Esophagus muscularis mucosa (tissue), 4 donors: ENCODE measurements at regions not wholly inside any gene's neighbourhood (a gene's known extent, or its start where the extent isn't known, plus 50 kb on each side); places are given as distances from the start of the nearest gene placed in this dataset.
"Not testable (repeated sequence)": the region's sequence is repeated elsewhere in the genome, so short reads cannot be mapped to it uniquely, and the experiment has no call there.

Source experiments
- DNase-seq: peaks from one replicate; pipeline ENCODE4 v3.0.0-alpha.2; 2017; ENCODE audit errors: extremely low spot score
- H3K27ac ChIP-seq, 4 donors: fragments of 200-600 bp; sonication (generic); replicated peaks in 1 of 4; 1 replicate in 3 of 4; 2 replicates in 1 of 4; pipeline ENCODE4 v1.5.1; 2016 to 2019; ENCODE audit warnings: mild to moderate bottlenecking in 1 of 4
- H3K27me3 ChIP-seq, 4 donors: fragments of 200-600 bp; sonication (generic); one replicate each; pipeline versions ENCODE4 v1.5.1 to v1.6.0; 2016 to 2019
- H3K36me3 ChIP-seq, 4 donors: fragments of 200-600 bp; sonication (generic); one replicate each; pipeline ENCODE4 v1.5.1; 2016 to 2019
- H3K4me1 ChIP-seq, 4 donors: fragments of 200-600 bp; sonication (generic); one replicate each; pipeline ENCODE4 v1.5.1; 2016 to 2019
- H3K4me3 ChIP-seq, 4 donors: fragments of 200-600 bp; sonication (generic); 1 replicate in 2 of 4; 2 replicates in 2 of 4; pipeline ENCODE4 v1.5.1; 2016 to 2019; ENCODE audit warnings: mild to moderate bottlenecking in 4 of 4, moderate library complexity in 1 of 4
- H3K9me3 ChIP-seq, 4 donors: fragments of 200-600 bp; sonication (generic); 1 replicate in 3 of 4; 2 replicates in 1 of 4; pipeline ENCODE4 v1.5.1; 2016 to 2019
- CTCF ChIP-seq, 3 experiments: fragments of 200-600 bp in 2 of 3; fragments of 450-650 bp in 1 of 3; sonication (generic) in 2 of 3; IDR thresholded peaks; one replicate each; pipeline ENCODE4 v1.5.1; 2017 to 2019; ENCODE audit warnings: antibody characterized with exemption in 3 of 3, mild to moderate bottlenecking in 2 of 3, moderate library complexity in 1 of 3
- EP300 ChIP-seq: sonication (generic); formaldehyde crosslinking; IDR thresholded peaks from one replicate; pipeline ENCODE4 v1.6.1; 2017; ENCODE audit warnings: antibody characterized with exemption
- POLR2A ChIP-seq: fragments of 450-650 bp; IDR thresholded peaks from one replicate; pipeline ENCODE4 v1.6.1; 2017; ENCODE audit warnings: antibody characterized with exemption, moderate library complexity, mild to moderate bottlenecking, low read depth
- POLR2AphosphoS5 ChIP-seq, 2 donors: sonication (generic); formaldehyde crosslinking; IDR thresholded peaks; one replicate each; pipeline ENCODE4 v1.6.1; 2017; ENCODE audit warnings: antibody characterized with exemption in 2 of 2
- WGBS: methylation state at CpG from one replicate; pipeline ENCODE4 v1.1.5; 2018; 5-methylcytosine and 5-hydroxymethylcytosine counted together
- intact Hi-C: fragments of 100-400 bp; cut with DNase I; formaldehyde crosslinking; loops from one replicate; pipeline ENCODE4 v1.15.1; 2023

GRCh38 chr5:142210011-142210410 lies 101.4 kb downstream of the NDFIP1 start:
- TF ChIP-seq EP300: no peak
- no peak for TF ChIP-seq POLR2AphosphoS5 (IDR thresholded peaks at IDR 0.05)
- TF ChIP-seq POLR2A: no peak
- no peak for TF ChIP-seq CTCF (IDR thresholded peaks at IDR 0.05)
- Histone ChIP-seq H3K36me3 (no peaks in the 10 kb centered on the region), H3K4me3 (no peak overlapping the region), H3K4me1 (no peaks in the 10 kb centered on the region), H3K9me3 (no peaks in the 10 kb centered on the region), H3K27ac (no peak overlapping the region), H3K27me3 (no peaks in the 10 kb centered on the region)
- intact Hi-C loops: loop anchor here (10.0 kb wide), 1 partner anchor 105 kb away; no protein-coding TSS in a partner anchor
- 91% methylated on average over 9 of the region's 9 CpGs for whole genome bisulfite sequencing
- no peak for DNase-seq

GRCh38 chr5:142208777-142209312 lies 100.3 kb downstream of the NDFIP1 start:
- Histone ChIP-seq H3K4me1 (no peaks in the 10 kb centered on the region), H3K36me3 (no peaks in the 10 kb centered on the region), H3K4me3 (no peak overlapping the region), H3K27ac (no peak overlapping the region), H3K9me3 (no peaks in the 10 kb centered on the region), H3K27me3 (no peaks in the 10 kb centered on the region)
- no peak for TF ChIP-seq EP300
- TF ChIP-seq CTCF (IDR thresholded peaks at IDR 0.05): no peak
- intact Hi-C loops: no loop called here
- WGBS: 85% methylated on average over 8 of the region's 8 CpGs
- DNase-seq: no peak

GRCh38 chr5:142208244-142208643 lies 99.7 kb downstream of the NDFIP1 start:
- DNase-seq, H3K4me1 ChIP-seq, H3K27ac ChIP-seq, H3K36me3 ChIP-seq, intact Hi-C loops, H3K9me3 ChIP-seq, H3K27me3 ChIP-seq, H3K4me3 ChIP-seq: not testable (repeated sequence)
- WGBS: 90% methylated on average over 7 of the region's 7 CpGs

DNA sequence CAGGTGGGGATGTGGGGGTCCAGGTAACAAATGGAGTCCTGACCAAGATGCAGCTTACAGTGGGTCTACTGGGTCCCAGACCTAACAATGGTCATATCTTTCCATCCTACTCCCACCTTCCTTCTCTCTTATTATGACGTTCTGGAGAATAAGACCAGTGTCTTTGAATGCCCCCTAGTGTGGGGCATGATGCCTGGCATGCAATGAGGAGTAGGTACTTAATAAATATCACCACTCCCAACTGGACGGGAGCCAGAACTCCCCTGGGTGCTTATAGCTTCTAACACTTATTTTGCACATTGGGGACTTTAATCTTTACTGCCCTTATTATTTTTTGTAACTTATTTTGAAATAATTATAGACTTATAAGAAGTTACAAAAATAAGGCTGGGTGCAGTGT lies 98.2 kb downstream of the NDFIP1 start:
- Histone ChIP-seq H3K4me1 (no peaks in the 10 kb centered on the region), H3K9me3 (no peaks in the 10 kb centered on the region), H3K36me3 (no peaks in the 10 kb centered on the region), H3K27me3 (no peaks in the 10 kb centered on the region), H3K4me3 (no peak overlapping the region), H3K27ac (no peak overlapping the region)
- intact Hi-C loops: no loop called here
- TF ChIP-seq POLR2A: no peak
- no peak for TF ChIP-seq POLR2AphosphoS5 (IDR thresholded peaks at IDR 0.05)
- TF ChIP-seq EP300: no peak
- TF ChIP-seq CTCF (IDR thresholded peaks at IDR 0.05): no peak
- 54% methylated on average over 2 of the region's 2 CpGs for WGBS
- no peak for DNase-seq

DNA sequence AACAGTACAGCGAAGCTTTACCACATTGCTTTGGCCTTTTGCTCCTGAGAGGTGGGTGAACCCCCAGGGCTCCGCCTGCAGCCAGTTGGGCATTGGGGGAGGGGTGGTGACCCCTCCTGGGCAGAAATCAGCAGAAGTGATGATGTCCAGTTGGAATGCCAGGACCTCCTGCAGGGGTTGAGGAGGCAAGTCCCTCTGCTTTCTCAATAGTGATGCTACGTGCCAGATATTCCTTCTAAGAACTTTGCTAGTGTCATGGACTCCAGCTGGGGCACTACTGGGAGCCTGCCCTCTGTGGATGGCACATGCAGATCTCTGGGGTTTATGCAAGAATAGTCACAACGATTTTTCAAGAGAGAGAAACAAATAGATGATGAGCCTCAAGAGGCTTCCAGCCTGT lies 95.6 kb downstream of the NDFIP1 start:
- intact Hi-C loops: no loop called here
- DNase-seq: no peak
- TF ChIP-seq CTCF (IDR thresholded peaks at IDR 0.05): no peak
- no peak for TF ChIP-seq POLR2A
- no peak for TF ChIP-seq EP300
- TF ChIP-seq POLR2AphosphoS5 (IDR thresholded peaks at IDR 0.05): no peak
- H3K36me3 ChIP-seq: no peaks in the 10 kb centered on the region
- H3K4me1 ChIP-seq: no peaks in the 10 kb centered on the region
- 84% methylated on average over 4 of the region's 4 CpGs for WGBS
- no peak overlapping the region for H3K27ac ChIP-seq
- H3K4me3 ChIP-seq: no peak overlapping the region
- H3K9me3 ChIP-seq: no peaks in the 10 kb centered on the region
- no peaks in the 10 kb centered on the region for H3K27me3 ChIP-seq
